ENCODE measurements at regions not wholly inside any gene's neighbourhood (a gene's known extent, or its start where the extent isn't known, plus 50 kb on each side); places are given as distances from the start of the nearest gene placed in this dataset.
A peak's percentile ranks its signal among the peaks of the same experiment; 100 is the strongest.

DNA sequence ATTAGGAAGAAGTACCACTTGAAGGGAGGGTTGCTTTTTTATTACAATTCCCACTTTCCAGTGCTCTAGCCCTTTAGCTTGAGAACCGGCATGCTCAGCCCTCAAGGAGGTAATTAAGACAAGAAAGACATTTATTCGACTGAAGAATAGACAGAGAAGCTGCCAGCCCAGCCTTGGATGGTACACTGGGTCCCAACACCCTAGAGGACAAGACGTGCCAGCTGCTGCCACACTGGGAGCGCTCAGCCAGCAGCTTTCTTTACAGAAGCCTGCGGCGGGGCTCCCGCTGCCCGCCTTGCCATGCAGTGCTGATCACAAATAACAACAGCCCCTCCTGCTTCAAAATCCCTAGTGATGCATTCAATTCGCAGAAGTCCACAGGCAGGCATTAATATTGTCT lies 746.3 kb upstream of the RAB6C start:
- DNase-seq = no peak

- no peak for DNase-seq
Observed at GRCh38 chr2:129233751-129234406, 745.6 kb upstream of the RAB6C start.

- no peak for DNase-seq
Observed at GRCh38 chr2:129236601-129237000, 742.9 kb upstream of the RAB6C start.

- DNase-seq = no peak
Observed at GRCh38 chr2:129237966-129238725, 741.3 kb upstream of the RAB6C start.

GRCh38 chr2:129239141-129239540 lies 740.3 kb upstream of the RAB6C start:
- no peak for DNase-seq

DNA sequence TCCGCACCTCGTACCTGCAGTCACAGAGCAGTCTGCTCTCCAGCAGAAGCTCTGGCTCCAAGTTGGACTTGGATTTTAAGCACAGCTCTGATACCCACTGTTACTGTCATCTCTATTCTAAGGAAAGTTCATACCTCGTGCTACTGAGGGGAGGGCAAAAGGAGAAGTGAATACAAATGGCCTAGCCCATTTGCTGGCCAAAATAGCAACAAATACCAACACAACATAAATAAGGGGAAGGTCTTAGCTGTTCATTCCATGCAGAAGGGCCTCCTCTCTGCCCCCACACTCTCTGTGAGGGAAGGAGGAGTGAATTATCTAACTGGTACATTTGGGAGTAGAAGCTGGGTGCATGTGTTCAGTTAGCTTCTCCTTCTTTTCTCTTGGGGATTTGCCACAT lies 739.4 kb upstream of the RAB6C start:
- no peak for DNase-seq

GRCh38 chr2:129242269-129242668 lies 737.2 kb upstream of the RAB6C start:
- DNase-seq = no peak

DNA sequence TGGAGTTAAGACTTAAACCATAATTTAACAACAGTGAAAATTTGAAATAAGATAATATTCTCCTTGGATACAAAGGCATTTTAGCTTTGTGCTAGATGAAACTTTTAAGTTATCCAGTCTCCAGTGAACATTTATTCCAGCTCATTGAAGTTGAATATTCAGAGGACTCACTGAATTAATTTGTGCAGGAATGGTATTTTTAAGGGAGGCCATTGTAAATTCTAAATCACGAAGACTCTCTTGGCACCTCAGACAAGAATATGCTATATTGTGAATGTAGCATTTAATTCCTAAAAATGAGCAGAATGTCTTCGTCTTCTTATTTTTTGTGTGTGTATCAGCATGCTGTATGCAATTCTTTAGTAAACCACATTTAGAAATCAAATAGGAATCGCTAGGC lies 731.7 kb upstream of the RAB6C start:
- DNase-seq = no peak

GRCh38 chr2:129248198-129248597 lies 731.3 kb upstream of the RAB6C start:
- no peak for DNase-seq

GRCh38 chr2:129252781-129253460 lies 726.5 kb upstream of the RAB6C start:
- no peak for DNase-seq

- peak in 1 of 2 donors; percentile 7 for DNase-seq
Observed at GRCh38 chr2:129253461-129253812, 726.0 kb upstream of the RAB6C start.

DNA sequence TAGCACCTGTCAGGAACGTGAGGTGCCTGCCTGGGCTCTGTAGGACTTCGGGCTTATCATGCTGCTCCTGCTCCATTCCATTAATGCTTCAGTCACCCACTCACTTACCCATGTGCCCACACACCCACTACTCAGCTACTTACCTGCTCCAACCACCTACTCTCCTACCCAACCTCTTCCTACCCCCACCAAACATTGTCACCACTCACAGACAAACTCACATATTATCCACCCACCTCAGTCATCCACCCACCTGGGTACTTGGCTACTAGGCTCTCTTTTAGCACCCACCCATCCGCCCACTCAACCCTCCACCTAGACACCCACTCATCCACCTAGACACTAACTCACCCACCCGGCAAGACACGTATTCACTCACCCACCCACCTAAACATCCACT lies 724.7 kb upstream of the RAB6C start:
- DNase-seq = no peak

DNA sequence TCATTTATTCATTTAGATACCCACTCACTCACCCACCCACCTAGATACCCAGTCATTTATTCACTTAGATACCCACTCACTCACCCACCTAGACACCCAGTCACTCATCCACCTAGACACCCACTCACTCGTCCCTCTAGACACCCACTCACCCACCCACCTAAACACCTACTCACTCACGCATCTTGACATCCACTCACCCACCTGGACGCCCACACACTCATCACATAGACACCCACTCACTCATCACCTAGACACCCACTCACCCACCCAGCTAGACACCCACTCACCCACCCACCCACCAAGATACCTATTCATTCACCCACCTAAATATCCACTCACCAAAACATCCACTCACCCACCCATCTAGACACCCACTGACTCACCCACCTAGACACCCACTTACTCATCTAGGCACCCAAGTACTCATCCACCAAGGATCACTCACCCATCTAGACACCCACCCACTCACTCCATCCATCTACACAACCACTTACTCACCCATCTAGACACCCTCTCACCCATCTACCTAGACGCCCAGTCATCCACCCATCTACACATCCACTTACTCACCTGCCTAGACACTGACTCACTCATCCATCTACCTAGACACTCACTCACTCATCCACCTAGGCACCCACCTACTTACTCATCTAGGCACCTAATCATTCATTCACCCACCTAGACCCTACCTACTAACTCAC lies 723.7 kb upstream of the RAB6C start:
- no peak for DNase-seq

GRCh38 chr2:129256642-129257041 lies 722.8 kb upstream of the RAB6C start:
- DNase-seq = no peak

GRCh38 chr2:129262934-129263333 lies 716.5 kb upstream of the RAB6C start:
- no peak for DNase-seq

DNA sequence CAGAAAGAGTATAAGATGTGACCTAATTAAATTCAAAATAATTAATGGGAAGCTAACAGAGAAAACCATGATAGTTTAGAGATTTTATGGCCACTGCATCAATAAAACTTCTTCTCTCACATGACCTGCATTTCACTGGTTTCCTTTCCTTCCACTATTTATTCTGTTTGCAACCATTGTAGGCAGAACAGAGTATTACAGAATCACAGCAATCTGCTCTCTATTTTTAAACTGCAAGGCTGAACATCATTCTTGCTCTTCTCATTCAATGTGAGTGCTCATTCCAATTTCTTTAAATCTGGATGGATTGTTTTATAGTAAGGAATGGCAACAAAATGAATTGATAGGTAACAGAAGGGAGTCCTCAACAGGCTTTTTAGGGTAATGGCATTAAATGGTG lies 715.5 kb upstream of the RAB6C start:
- no peak for DNase-seq

- DNase-seq = no peak
Observed at GRCh38 chr2:129267559-129267958, 711.9 kb upstream of the RAB6C start.

DNA sequence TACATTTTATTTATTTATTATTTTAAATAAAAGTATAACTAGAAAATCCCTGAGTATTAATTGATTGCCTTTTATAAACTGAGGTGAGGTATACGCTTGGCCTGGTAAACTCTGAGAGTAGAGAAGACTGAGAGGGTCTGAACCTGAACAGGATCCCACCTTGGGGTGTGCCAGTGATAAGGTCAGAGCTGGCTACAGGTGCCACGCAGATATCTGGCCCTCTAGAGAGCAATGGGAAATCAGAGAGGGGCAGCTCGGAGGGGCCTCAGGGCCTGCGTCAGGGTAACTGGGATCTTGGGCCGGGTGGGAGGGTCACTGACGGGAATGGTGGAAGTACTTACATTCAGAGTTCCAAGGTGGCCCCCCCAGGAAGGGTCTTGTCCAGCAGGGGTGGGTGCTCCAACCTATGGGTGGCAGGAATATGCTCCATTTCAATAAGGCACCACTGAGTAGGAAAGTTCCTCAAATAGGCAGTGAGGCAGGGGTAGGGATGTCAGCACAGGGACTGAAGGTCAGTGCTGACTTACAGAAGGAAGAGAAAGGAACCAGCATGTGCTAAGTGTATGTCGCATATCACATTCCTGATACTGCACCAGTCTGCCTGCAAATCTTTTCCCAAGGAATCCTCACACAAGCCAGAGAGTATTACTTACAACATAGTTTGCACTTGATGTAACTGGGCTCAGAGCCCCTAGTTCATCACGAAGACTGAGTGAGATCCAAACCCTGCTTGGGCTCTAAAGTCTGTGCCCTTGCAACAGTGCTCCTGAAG lies 706.0 kb upstream of the RAB6C start:
- DNase-seq = no peak

DNA sequence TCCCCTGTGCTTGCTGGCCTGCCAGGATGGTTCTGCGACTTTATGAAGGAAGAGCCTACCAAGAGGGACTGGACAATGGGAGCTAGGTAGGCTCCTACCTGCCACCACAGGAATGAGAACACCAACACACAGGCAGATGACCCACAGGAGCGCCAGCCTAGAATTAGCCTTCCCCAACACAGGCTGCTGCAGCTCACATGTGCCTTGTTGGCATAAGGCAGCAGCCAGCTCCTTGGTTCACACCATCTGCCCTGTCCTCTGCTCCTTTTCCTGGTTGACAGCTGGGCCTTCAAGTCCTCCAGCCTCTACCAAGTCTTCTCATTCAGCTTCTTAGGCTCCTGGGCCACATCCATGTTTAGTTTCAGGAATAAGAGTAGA lies 705.4 kb upstream of the RAB6C start:
- DNase-seq = no peak

- DNase-seq = no peak
Observed at GRCh38 chr2:129274918-129275317, 704.5 kb upstream of the RAB6C start.

GRCh38 chr2:129275706-129276105 lies 703.8 kb upstream of the RAB6C start:
- DNase-seq = no peak

DNA sequence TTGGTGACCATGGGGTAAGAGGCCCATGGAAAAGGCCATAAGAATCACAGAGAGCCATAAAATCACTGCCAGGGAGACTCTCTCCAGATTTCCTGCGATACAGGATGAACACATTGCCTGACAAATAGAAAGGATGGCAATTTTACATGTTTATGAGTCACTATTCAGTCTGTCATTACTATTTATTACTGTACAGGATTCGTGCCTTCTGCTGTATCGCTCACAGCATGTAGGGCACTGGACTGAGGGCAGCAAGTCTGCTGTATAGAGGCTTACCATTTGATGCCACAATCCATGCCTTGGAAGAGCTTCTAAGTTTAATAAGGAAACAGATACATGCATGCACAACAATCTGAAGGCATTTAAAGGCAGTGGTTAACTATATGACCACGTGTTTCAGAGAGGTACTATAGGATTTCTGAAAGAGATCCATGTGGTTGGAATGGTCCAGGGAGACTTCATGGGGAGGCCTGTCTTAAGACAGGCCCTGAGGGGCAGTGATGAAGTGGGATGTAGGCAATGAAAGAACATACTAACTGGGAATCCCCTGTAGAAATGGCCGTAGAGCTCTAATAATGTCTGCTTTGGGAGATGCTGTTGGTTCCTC lies 702.4 kb upstream of the RAB6C start:
- no peak for DNase-seq
